H9 (cell line): ENCODE measurements at regions not wholly inside any gene's neighbourhood (a gene's known extent, or its start where the extent isn't known, plus 50 kb on each side); places are given as distances from the start of the nearest gene placed in this dataset.

ENCODE experiments used
- DNase-seq: peaks from one replicate; pipeline ENCODE4 v3.0.0-alpha.2; 2017
- H2AFZ ChIP-seq: one replicate; pipeline ENCODE4 v1.6.1; 2013; ENCODE audit warnings: mild to moderate bottlenecking, low read length, control low read depth, moderate library complexity
- H2AK5ac ChIP-seq: 2 replicates; pipeline ENCODE4 v1.6.1; 2013; ENCODE audit warnings: low read length, control low read depth, mixed read lengths; ENCODE audit not compliant: insufficient read length
- H2BK120ac ChIP-seq: one replicate; pipeline ENCODE4 v1.6.1; 2013; ENCODE audit warnings: low read depth, mild to moderate bottlenecking, low read length, control low read depth, inconsistent platforms; ENCODE audit not compliant: poor library complexity, severe bottlenecking
- H2BK12ac ChIP-seq: 2 replicates; pipeline ENCODE4 v1.6.1; 2013; ENCODE audit warnings: low read length, control low read depth, mixed read lengths, low read depth; ENCODE audit not compliant: insufficient read length
- H2BK15ac ChIP-seq: 2 replicates; pipeline ENCODE4 v1.6.1; 2013; ENCODE audit warnings: low read depth, low read length, control low read depth
- H2BK20ac ChIP-seq: one replicate; pipeline ENCODE4 v1.6.1; 2013; ENCODE audit warnings: low read depth, mild to moderate bottlenecking, low read length, control low read depth, inconsistent platforms; ENCODE audit not compliant: poor library complexity, severe bottlenecking
- H2BK5ac ChIP-seq: 2 replicates; pipeline ENCODE4 v1.6.1; 2013; ENCODE audit warnings: low read length, control low read depth, mixed read lengths; ENCODE audit not compliant: insufficient read length
- H3K14ac ChIP-seq: 2 replicates; pipeline ENCODE4 v1.6.1; 2013; ENCODE audit warnings: low read length, control low read depth; ENCODE audit not compliant: insufficient read depth
- H3K18ac ChIP-seq: 2 replicates; pipeline ENCODE4 v1.6.1; 2013; ENCODE audit warnings: low read depth, mild to moderate bottlenecking, mixed read lengths, low read length, control low read depth; ENCODE audit not compliant: insufficient read length
- H3K23ac ChIP-seq: 2 replicates; pipeline ENCODE4 v1.6.1; 2013; ENCODE audit warnings: low read length, control low read depth, mixed read lengths, low read depth; ENCODE audit not compliant: insufficient read length
- H3K23me2 ChIP-seq: 2 replicates; pipeline ENCODE4 v1.6.1; 2013; ENCODE audit warnings: low read depth, mild to moderate bottlenecking, mixed read lengths, low read length, control low read depth; ENCODE audit not compliant: insufficient read length, poor library complexity, severe bottlenecking
- H3K27ac ChIP-seq: 2 replicates; pipeline ENCODE4 v1.5.1; 2013; ENCODE audit warnings: low read length, control low read depth, mixed read lengths, low read depth; ENCODE audit not compliant: insufficient read length
- H3K27me3 ChIP-seq: 2 replicates; pipeline ENCODE4 v1.6.1; 2013; ENCODE audit warnings: low read length, control low read depth, inconsistent platforms; ENCODE audit not compliant: insufficient read depth
- H3K4ac ChIP-seq: 2 replicates; pipeline ENCODE4 v1.6.1; 2013; ENCODE audit warnings: low read depth, mild to moderate bottlenecking, control low read depth, inconsistent platforms, low read length, moderate library complexity
- H3K4me1 ChIP-seq: 2 replicates; pipeline ENCODE4 v1.6.1; 2013; ENCODE audit warnings: low read length, control low read depth, inconsistent platforms; ENCODE audit not compliant: insufficient read depth
- H3K4me2 ChIP-seq: 2 replicates; pipeline ENCODE4 v1.6.1; 2013; ENCODE audit warnings: low read length, control low read depth, mixed read lengths; ENCODE audit not compliant: insufficient read length, insufficient read depth
- H3K56ac ChIP-seq: 2 replicates; pipeline ENCODE4 v1.6.1; 2013; ENCODE audit warnings: low read depth, mild to moderate bottlenecking, mixed read lengths, low read length, control low read depth; ENCODE audit not compliant: insufficient read length
- H3K79me1 ChIP-seq: 2 replicates; pipeline ENCODE4 v1.6.1; 2013; ENCODE audit warnings: low read depth, mild to moderate bottlenecking, moderate library complexity, low read length, control low read depth, inconsistent platforms; ENCODE audit not compliant: insufficient read depth, poor library complexity, severe bottlenecking
- H3K79me2 ChIP-seq: 2 replicates; pipeline ENCODE4 v1.6.1; 2013; ENCODE audit warnings: low read length, control low read depth, inconsistent platforms; ENCODE audit not compliant: insufficient read depth
- H3K9ac ChIP-seq: 2 replicates; pipeline ENCODE4 v1.6.1; 2013; ENCODE audit warnings: low read length, control low read depth, mixed read lengths; ENCODE audit not compliant: insufficient read length; ENCODE audit errors: extremely low read depth
- H3K9me3 ChIP-seq: one replicate; pipeline ENCODE4 v1.6.1; 2013; ENCODE audit warnings: low read depth, low read length, inconsistent platforms; ENCODE audit not compliant: control insufficient read depth
- H3T11ph ChIP-seq: one replicate; pipeline ENCODE4 v1.6.1; 2013; ENCODE audit warnings: mild to moderate bottlenecking, low read length, control low read depth, inconsistent platforms
- H4K20me1 ChIP-seq: one replicate; pipeline ENCODE4 v1.6.1; 2013; ENCODE audit not compliant: control insufficient read depth, insufficient read length, insufficient read depth
- H4K5ac ChIP-seq: 2 replicates; pipeline ENCODE4 v1.6.1; 2013; ENCODE audit warnings: low read depth, mild to moderate bottlenecking, mixed read lengths, low read length, control low read depth; ENCODE audit not compliant: insufficient read length
- H4K8ac ChIP-seq: replicated peaks from 2 replicates; pipeline ENCODE4 v1.6.1; 2013; ENCODE audit warnings: low read length, control low read depth, mixed read lengths, low read depth; ENCODE audit not compliant: insufficient read length
- H4K91ac ChIP-seq: 2 replicates; pipeline ENCODE4 v1.6.1; 2013; ENCODE audit warnings: low read depth, mild to moderate bottlenecking, moderate library complexity, mixed read lengths, low read length, control low read depth; ENCODE audit not compliant: insufficient read length
- H3K27ac Mint-ChIP-seq, 3 experiments: 2 replicates in 2 of 3; 3 replicates in 1 of 3; pipeline ENCODE4 v1.8.0; 2020 to 2021; ENCODE audit warnings: mixed read lengths in 3 of 3, mild to moderate bottlenecking in 1 of 3, moderate library complexity in 1 of 3
- H3K27me3 Mint-ChIP-seq: 2 replicates; pipeline ENCODE4 v1.8.0; 2021; ENCODE audit warnings: low read depth, mild to moderate bottlenecking, moderate library complexity, mixed read lengths
- H3K36me3 Mint-ChIP-seq, 3 experiments: 2 replicates in 2 of 3; 3 replicates in 1 of 3; pipeline ENCODE4 v1.8.0; 2020 to 2021; ENCODE audit warnings: low read depth in 3 of 3, mixed read lengths in 3 of 3; ENCODE audit not compliant: insufficient read depth in 1 of 3
- H3K4me1 Mint-ChIP-seq, 2 experiments: 2 replicates each; pipeline ENCODE4 v1.8.0; 2020; ENCODE audit warnings: mixed read lengths in 2 of 2
- H3K4me3 Mint-ChIP-seq, 2 experiments: 2 replicates in 1 of 2; 3 replicates in 1 of 2; pipeline ENCODE4 v1.8.0; 2020 to 2021; ENCODE audit warnings: mild to moderate bottlenecking in 2 of 2, mixed read lengths in 2 of 2, moderate library complexity in 1 of 2
- H3K9me3 Mint-ChIP-seq, 2 experiments: 2 replicates in 1 of 2; 3 replicates in 1 of 2; pipeline ENCODE4 v1.8.0; 2020; ENCODE audit warnings: mild to moderate bottlenecking in 2 of 2, mixed read lengths in 2 of 2, moderate library complexity in 1 of 2
- WGBS: extraction: QIAGEN DNeasy Blood & Tissue Kit; methylation state at CpG from one replicate; pipeline ENCODE4 v1.1.7; 2013; ENCODE audit warnings: missing lambda C conversion rate, low lambda C conversion rate, mixed read lengths; ENCODE audit not compliant: insufficient read length; ENCODE audit errors: extremely low coverage; 5-methylcytosine and 5-hydroxymethylcytosine counted together
- TF ChIP-seq, protein P1 (sequence below): fragments of 200-600 bp; sonication (generic); conservative IDR thresholded peaks from 3 replicates; pipeline ENCODE4 v1.8.0; 2021; ENCODE audit warnings: antibody characterized with exemption, mild to moderate bottlenecking

DNA sequence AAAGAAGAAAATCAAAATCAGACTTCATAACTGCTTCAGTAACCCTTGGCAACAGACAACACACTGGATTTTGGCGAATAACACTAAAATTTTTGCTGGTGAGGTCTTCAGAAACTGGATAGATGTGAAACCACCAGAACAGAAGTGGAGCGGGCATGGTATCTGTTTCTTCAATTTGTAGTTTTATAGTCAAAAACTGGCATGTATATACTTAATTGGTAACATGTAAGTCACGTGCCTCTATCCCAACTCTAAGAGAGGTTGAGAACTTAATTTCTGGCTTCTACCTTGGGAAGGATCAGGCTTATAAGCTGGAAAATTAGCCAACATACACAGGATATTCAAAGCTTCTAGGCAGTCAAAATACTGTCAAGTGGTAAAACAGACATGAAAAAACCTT, 172.6 kb upstream of the CHL1 start:
- Mint-ChIP-seq H3K4me3 (no peak overlapping the region), H3K36me3 (no peaks in the 10 kb centered on the region), H3K27me3 (no peaks in the 10 kb centered on the region), H3K4me1 (no peaks in the 10 kb centered on the region), H3K9me3 (no peaks in the 10 kb centered on the region), H3K27ac (no peak overlapping the region)
- no peaks in the 10 kb centered on the region for H3K9me3 ChIP-seq
- H2BK20ac ChIP-seq, result no peak overlapping the region
- no CpG with 5 or more reads among the region's 3 CpGs for WGBS
- no peak overlapping the region for H3K23ac ChIP-seq
- no peak overlapping the region for H4K5ac ChIP-seq
- H2BK120ac ChIP-seq, result no peak overlapping the region
- no peaks in the 10 kb centered on the region for H3K23me2 ChIP-seq
- H2BK12ac ChIP-seq, result no peak overlapping the region
- no peaks in the 10 kb centered on the region for H3K27me3 ChIP-seq
- H3K56ac ChIP-seq, result no peak overlapping the region
- H2BK15ac ChIP-seq, result no peak overlapping the region
- no peak overlapping the region for H2AFZ ChIP-seq
- H3K9ac ChIP-seq, result no peak overlapping the region
- no peak overlapping the region for H2BK5ac ChIP-seq
- no peak overlapping the region for H2AK5ac ChIP-seq
- no peak overlapping the region for H3K27ac ChIP-seq
- H4K91ac ChIP-seq, result no peak overlapping the region
- H4K8ac ChIP-seq, result no peak overlapping the region
- no peak overlapping the region for H3K14ac ChIP-seq
- H3K4ac ChIP-seq, result no peak overlapping the region
- no peak for DNase-seq
- H3K4me2 ChIP-seq, result no peak overlapping the region
- H3K4me1 ChIP-seq, result no peaks in the 10 kb centered on the region
- no peak overlapping the region for H3T11ph ChIP-seq
- H3K18ac ChIP-seq, result no peak overlapping the region
- H4K20me1 ChIP-seq, result no peaks in the 10 kb centered on the region
- no peaks in the 10 kb centered on the region for H3K79me2 ChIP-seq
- TF ChIP-seq, protein P1, sequence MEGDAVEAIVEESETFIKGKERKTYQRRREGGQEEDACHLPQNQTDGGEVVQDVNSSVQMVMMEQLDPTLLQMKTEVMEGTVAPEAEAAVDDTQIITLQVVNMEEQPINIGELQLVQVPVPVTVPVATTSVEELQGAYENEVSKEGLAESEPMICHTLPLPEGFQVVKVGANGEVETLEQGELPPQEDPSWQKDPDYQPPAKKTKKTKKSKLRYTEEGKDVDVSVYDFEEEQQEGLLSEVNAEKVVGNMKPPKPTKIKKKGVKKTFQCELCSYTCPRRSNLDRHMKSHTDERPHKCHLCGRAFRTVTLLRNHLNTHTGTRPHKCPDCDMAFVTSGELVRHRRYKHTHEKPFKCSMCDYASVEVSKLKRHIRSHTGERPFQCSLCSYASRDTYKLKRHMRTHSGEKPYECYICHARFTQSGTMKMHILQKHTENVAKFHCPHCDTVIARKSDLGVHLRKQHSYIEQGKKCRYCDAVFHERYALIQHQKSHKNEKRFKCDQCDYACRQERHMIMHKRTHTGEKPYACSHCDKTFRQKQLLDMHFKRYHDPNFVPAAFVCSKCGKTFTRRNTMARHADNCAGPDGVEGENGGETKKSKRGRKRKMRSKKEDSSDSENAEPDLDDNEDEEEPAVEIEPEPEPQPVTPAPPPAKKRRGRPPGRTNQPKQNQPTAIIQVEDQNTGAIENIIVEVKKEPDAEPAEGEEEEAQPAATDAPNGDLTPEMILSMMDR, result no peak
- no peaks in the 10 kb centered on the region for H3K79me1 ChIP-seq
